SK-N-SH treated with all-trans-retinoic acid at 6 μM for 48 hours (cell line): ENCODE measurements at regions not wholly inside any gene's neighbourhood (a gene's known extent, or its start where the extent isn't known, plus 50 kb on each side); places are given as distances from the start of the nearest gene placed in this dataset.

Experiments used
- ARNTL ChIP-seq: fragments of 450-650 bp; formaldehyde crosslinking; IDR thresholded peaks from 2 replicates; pipeline ENCODE4 v1.5.0; 2020; ENCODE audit warnings: low read depth, mild to moderate bottlenecking, moderate library complexity, borderline replicate concordance
- BACH2 ChIP-seq: fragments of 250-450 bp; sonication (Bioruptor Pico); IDR thresholded peaks from 2 replicates; pipeline ENCODE4 v1.9.0; 2021; ENCODE audit warnings: mild to moderate bottlenecking, borderline replicate concordance
- CSDC2 ChIP-seq: fragments of 250-450 bp; sonication (Bioruptor Pico); IDR thresholded peaks from 2 replicates; pipeline ENCODE4 v1.5.0; 2020; ENCODE audit warnings: mild to moderate bottlenecking, moderate library complexity
- GLIS3 ChIP-seq: fragments of 250-450 bp; sonication (Bioruptor Pico); IDR thresholded peaks from 2 replicates; pipeline ENCODE4 v1.5.0; 2020; ENCODE audit warnings: mild to moderate bottlenecking, moderate library complexity
- ISL1 ChIP-seq: fragments of 250-450 bp; sonication (Bioruptor Pico); IDR thresholded peaks from 2 replicates; pipeline ENCODE4 v2.1.2; 2022; ENCODE audit warnings: mild to moderate bottlenecking, moderate library complexity
- RARB ChIP-seq: fragments of 250-450 bp; sonication (Bioruptor Pico); IDR thresholded peaks from 2 replicates; pipeline ENCODE4 v1.8.0; 2021; ENCODE audit warnings: mild to moderate bottlenecking, moderate library complexity
- TOX ChIP-seq: fragments of 250-450 bp; sonication (Bioruptor Pico); IDR thresholded peaks from 2 replicates; pipeline ENCODE4 v1.8.0; 2021; ENCODE audit warnings: mild to moderate bottlenecking, moderate library complexity, borderline replicate concordance
- ZC3H10 ChIP-seq: fragments of 250-450 bp; sonication (Bioruptor Pico); IDR thresholded peaks from 2 replicates; pipeline ENCODE4 v1.5.1; 2021; ENCODE audit warnings: mild to moderate bottlenecking, moderate library complexity
- ZFP30 ChIP-seq: fragments of 450-650 bp; formaldehyde crosslinking; IDR thresholded peaks from 2 replicates; pipeline ENCODE4 v1.5.0; 2022; ENCODE audit warnings: mild to moderate bottlenecking, moderate library complexity
- ZNF565 ChIP-seq: fragments of 450-650 bp; formaldehyde crosslinking; conservative IDR thresholded peaks from 2 replicates; pipeline ENCODE4 v1.5.0; 2020; ENCODE audit warnings: low read depth, mild to moderate bottlenecking, moderate library complexity
- ZNF70 ChIP-seq: fragments of 450-650 bp; formaldehyde crosslinking; IDR thresholded peaks from 2 replicates; pipeline ENCODE4 v1.5.0; 2020; ENCODE audit warnings: mild to moderate bottlenecking, moderate library complexity
- ZNF8 ChIP-seq: fragments of 450-650 bp; formaldehyde crosslinking; IDR thresholded peaks from 2 replicates; pipeline ENCODE4 v1.5.0; 2020; ENCODE audit warnings: mild to moderate bottlenecking, moderate library complexity
- TF ChIP-seq, protein P1 (sequence below): fragments of 250-450 bp; sonication (Bioruptor Pico); IDR thresholded peaks from 2 replicates; pipeline ENCODE4 v1.5.1; 2020; ENCODE audit warnings: low read depth, mild to moderate bottlenecking, moderate library complexity

GRCh38 chr2:39604866-39605265, 60.9 kb upstream of the TMEM178A start:
- TF ChIP-seq ARNTL = no peak
- TF ChIP-seq TOX (CRISPR knock-in tag) = no peak
- TF ChIP-seq RARB (CRISPR knock-in tag) = no peak
- no peak for TF ChIP-seq BACH2 (CRISPR knock-in tag)
- TF ChIP-seq CSDC2 (CRISPR knock-in tag) = no peak
- no peak for TF ChIP-seq ZNF8 (CRISPR knock-in tag)
- TF ChIP-seq, protein P1, sequence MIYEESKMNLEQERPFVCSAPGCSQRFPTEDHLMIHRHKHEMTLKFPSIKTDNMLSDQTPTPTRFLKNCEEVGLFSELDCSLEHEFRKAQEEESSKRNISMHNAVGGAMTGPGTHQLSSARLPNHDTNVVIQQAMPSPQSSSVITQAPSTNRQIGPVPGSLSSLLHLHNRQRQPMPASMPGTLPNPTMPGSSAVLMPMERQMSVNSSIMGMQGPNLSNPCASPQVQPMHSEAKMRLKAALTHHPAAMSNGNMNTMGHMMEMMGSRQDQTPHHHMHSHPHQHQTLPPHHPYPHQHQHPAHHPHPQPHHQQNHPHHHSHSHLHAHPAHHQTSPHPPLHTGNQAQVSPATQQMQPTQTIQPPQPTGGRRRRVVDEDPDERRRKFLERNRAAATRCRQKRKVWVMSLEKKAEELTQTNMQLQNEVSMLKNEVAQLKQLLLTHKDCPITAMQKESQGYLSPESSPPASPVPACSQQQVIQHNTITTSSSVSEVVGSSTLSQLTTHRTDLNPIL (CRISPR knock-in tag) = no peak
- no peak for TF ChIP-seq ZNF565 (CRISPR knock-in tag)
- no peak for TF ChIP-seq ZC3H10
- TF ChIP-seq ISL1 (CRISPR knock-in tag) = no peak
- TF ChIP-seq GLIS3 (CRISPR knock-in tag) = no peak
- TF ChIP-seq ZFP30 = no peak
- no peak for TF ChIP-seq ZNF70 (CRISPR knock-in tag)
